ENCODE measurements at regions not wholly inside any gene's neighbourhood (a gene's known extent, or its start where the extent isn't known, plus 50 kb on each side); places are given as distances from the start of the nearest gene placed in this dataset.
"Not testable (repeated sequence)": the region's sequence is repeated elsewhere in the genome, so short reads cannot be mapped to it uniquely, and the experiment has no call there.

GRCh38 chr6:147674099-147674498, 165.6 kb downstream of the SAMD5 start:
- DNase-seq (ENCODE audit: low read depth in 2 of 2), result no peak

DNA sequence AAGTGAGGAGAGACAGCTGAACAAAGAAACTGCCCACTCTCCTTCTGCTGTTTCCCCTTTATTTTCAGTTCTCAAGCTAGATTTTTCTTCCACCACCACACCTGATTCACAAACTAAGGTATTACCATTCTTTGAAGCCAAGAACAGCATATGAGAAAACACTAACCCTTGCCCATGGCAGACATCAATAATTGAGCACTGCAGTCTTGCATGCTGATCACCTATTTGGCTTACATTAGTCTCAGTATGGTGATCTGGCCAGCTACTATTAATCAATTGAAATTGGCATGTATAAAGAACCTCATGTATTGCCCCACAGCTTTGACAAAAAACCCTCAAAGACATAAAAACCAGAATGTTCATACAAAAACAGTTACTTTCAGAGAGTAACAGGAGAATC, 166.3 kb downstream of the SAMD5 start:
- no peak for DNase-seq (ENCODE audit: low read depth in 2 of 2)

GRCh38 chr6:147675281-147675680, 166.8 kb downstream of the SAMD5 start:
- no peak for DNase-seq (ENCODE audit: low read depth in 2 of 2)

DNA sequence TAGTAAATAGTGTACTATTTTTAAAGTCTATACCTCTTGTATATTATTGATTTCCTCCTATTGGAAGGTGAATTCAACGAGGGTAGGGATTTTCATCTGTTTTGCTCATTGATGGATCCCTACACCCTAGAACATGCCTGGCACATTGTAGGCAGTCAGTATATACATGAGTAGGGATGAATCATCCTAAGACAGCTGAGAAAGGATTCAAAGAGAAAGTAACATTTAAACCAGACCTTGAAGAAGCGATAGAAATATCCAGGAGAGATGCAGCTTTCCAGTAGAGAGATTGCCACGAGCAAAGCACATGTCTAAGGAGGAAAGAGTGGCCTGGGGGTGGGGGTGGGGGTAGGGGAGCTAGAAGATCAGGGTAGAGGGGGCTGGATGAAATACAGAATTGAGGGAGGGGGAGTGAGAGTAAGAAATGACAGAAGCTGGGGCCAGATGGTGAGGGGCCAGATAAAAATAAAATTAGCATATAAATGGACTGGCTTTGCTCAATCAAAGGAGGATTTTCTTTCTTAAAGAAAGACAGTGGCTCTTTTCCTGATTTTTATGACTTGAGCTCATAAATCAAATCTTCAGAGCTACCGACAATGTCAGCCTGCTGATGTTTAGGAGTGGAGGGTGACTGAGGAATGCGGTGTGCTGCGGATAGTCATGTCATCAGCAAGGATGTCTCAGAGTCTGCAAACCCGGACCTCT, 168.2 kb downstream of the SAMD5 start:
- no peak for DNase-seq (ENCODE audit: low read depth in 2 of 2)

- DNase-seq (ENCODE audit: low read depth in 2 of 2), result no peak
Measured at GRCh38 chr6:147677647-147678046, 169.2 kb downstream of the SAMD5 start.

DNA sequence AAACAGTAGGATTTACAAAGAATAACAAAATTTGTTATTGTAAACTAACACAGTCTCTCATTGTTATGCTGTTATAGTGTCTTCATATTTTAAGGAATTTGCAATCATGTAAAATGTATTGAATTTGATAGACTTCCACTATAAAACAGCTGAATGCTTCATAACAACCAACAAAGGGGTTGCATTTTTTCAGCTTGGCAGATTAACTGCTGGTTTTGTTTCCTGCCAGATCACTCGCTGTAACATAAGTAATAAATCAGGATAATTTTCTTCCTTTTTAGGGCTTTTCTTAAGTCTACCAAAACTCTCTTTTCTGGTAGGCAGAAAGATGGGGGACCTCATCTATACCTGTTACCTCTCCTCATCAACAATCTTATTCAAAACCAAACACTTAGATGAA, 169.8 kb downstream of the SAMD5 start:
- DNase-seq (ENCODE audit: low read depth in 2 of 2), result no peak

DNA sequence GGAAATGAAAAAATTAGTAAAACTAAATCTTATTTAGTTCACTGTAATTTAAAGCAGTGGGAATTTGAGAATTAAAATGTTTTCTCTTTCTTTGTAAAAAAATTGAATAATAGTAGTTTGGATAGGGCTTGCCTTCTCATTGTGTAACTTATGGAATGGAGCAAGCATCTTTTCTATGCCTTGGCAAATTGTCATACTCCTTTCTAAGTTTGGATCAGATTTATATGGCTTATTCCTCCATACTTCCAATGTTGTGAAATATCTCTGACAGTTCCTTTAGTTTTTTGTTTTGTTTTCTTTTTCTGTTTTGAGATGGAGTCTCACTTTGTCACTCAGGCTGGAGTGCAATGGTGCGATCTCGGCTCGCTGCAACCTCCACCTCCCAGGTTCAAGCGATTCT, 176.4 kb downstream of the SAMD5 start:
- no peak for DNase-seq (ENCODE audit: low read depth in 2 of 2)

- no peak for DNase-seq (ENCODE audit: low read depth in 2 of 2)
Measured at GRCh38 chr6:147689398-147689797, 180.9 kb downstream of the SAMD5 start.

DNA sequence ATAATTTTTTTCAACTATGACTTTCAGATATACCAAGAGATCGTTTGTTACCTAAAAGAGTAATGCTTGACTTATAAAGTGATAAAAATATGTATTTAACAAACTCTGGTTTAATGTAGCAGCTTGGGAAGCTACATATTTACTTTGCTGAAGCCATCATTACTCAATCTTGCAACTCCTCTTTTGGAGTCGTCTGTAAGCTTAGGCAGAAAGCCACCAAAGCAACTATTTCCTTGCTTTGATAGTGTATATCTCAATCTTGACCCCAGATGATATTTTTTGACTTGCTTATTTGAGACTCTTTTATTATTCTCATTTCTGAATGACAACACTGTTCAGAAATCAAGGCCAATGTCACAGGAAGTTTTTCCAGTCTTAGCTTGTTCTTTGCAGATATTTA, 183.0 kb downstream of the SAMD5 start:
- no peak for DNase-seq (ENCODE audit: low read depth in 2 of 2)

- no peak for DNase-seq (ENCODE audit: low read depth in 2 of 2)
Measured at GRCh38 chr6:147693181-147693580, 184.7 kb downstream of the SAMD5 start.

- DNase-seq (ENCODE audit: low read depth in 2 of 2), result not testable (repeated sequence)
Measured at GRCh38 chr6:147694556-147694955, 186.1 kb downstream of the SAMD5 start.

DNA sequence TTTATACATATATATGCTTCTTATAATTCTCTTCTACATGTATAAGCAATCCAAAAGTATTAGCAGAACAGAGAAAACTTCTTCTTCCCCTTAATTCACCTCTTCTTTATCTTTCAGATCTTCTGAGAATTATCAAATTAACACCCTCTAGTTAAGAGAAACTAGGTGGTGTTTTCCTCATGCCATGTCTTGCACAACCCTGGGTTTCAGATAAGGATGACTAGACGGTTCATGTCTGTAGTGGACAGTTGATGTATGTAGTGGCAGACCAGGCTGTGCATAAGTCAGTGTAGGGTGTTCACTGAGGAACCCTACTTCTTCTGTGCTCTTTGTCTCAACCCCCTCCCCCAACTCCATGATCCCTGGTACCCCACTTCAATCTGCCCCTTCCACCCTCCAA, 187.3 kb downstream of the SAMD5 start:
- no peak for DNase-seq (ENCODE audit: low read depth in 2 of 2)

DNA sequence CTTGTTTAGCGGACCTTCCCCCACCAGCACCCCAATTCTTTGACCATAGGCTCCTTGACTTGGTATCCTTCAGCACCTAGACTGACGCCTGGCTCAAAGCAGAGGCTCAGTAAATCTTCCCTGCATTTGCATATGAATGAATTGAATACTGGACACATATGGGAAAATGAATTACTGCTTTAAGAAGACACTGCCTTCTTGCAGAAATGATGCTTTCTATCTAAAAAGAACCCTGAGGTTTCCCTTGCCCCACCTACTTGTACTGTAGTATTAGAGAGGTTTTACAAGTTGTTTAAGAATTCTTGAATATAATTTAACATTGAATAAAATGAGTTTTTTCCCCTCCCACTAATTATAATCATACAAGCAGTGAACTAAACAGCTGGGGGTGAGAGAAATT, 190.7 kb downstream of the SAMD5 start:
- DNase-seq (ENCODE audit: low read depth in 2 of 2), result no peak

DNA sequence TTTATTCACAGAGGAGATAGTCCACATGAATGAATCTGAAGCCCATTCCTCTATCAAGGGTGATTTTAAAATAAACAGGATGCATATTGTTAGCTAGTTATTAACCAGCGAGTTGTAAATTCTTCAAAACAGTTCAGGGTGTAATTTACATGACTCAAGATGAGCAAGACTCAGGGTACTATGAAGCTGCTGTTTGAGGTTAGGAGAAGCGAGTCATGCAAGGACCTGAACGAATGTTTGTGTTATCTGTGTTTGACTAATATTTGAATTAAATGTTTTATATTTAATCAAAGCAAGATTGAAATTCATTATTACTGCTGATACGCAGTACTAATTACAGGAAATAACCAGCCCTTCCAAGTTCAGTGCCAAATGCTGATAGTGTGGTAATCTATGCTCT, 191.1 kb downstream of the SAMD5 start:
- DNase-seq (ENCODE audit: low read depth in 2 of 2), result no peak

DNA sequence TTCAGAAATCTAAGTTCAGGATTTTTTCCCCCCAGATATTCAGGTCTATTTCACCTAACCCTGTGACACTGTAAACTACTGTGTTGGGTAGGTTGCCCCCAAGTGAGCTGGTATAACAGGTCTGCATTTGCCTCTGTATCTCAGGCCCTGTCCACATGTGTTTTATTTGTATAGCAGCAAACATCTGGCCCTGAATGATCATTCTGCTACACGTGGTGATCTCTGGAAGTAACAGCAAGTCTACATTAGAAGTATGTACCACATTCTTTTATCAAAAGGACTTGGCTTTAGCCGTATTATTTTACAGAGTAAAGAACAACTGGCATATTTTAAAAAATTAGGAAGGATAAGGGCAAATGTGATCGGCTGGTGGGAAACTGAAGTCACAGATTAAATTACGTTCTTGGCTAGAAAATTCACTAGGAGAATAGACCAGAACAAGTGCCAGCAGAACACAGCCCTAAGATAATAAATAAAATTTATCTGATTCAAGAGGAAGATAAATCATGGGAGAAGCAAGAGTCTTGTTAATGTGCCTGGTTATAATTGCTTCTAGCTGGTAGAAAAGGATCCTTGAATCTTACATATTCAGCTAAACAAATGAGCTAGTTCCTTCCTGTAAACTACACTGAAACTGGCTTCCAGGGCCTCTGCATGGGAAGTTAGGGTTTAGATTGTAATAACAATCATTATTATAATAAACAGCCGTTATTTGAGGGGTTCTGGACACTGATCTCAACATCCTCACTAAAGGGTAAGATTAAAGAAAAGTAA, 192.1 kb downstream of the SAMD5 start:
- no peak for DNase-seq (ENCODE audit: low read depth in 2 of 2)

- no peak for DNase-seq (ENCODE audit: low read depth in 2 of 2)
Measured at GRCh38 chr6:147704691-147705090, 196.2 kb downstream of the SAMD5 start.

DNA sequence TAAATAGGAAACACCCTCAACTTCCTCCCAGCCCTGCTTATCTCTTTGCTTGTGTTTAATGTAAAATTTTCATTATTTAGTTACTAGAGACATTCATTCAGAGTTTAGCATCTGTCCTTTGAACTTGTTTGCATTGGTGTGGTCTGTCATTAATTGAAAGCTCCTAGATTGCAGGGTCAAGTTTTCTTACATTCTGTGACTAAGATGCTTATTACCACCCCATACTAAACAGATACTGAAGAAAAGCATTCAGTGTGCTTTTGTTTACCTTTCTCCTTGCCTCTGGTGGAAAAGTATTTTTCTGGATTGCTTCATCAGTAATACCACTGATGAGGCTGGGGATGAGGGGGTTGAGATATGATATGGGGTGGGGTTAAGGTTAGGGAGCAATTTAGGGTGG, 199.0 kb downstream of the SAMD5 start:
- DNase-seq (ENCODE audit: low read depth in 2 of 2), result no peak

- DNase-seq (ENCODE audit: low read depth in 2 of 2), result no peak
Measured at GRCh38 chr6:147708170-147708569, 199.7 kb downstream of the SAMD5 start.

GRCh38 chr6:147709396-147710272, 201.1 kb downstream of the SAMD5 start:
- DNase-seq (ENCODE audit: low read depth in 2 of 2), result no peak

DNA sequence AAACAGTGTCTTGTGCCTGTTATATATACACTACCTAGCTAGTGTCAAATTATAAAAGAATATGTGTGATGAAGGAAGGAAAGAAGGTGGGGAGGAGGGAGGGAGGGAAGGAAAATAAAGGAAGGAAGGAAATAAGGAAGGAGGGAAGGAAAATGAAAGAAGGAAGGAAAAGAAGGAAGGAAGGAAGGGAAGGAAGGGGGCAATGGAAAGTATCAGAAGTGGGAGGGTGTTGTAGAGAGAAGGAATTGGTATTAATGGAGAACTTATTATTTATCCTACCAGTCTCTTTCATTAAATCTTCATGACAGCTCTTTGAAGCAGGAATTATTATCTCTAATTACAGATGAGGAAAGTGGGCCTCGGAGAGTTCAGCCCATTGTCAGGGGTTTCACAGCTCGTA, 202.4 kb downstream of the SAMD5 start:
- no peak for DNase-seq (ENCODE audit: low read depth in 2 of 2)

- no peak for DNase-seq (ENCODE audit: low read depth in 2 of 2)
Measured at GRCh38 chr6:147711476-147711875, 203.0 kb downstream of the SAMD5 start.

DNA sequence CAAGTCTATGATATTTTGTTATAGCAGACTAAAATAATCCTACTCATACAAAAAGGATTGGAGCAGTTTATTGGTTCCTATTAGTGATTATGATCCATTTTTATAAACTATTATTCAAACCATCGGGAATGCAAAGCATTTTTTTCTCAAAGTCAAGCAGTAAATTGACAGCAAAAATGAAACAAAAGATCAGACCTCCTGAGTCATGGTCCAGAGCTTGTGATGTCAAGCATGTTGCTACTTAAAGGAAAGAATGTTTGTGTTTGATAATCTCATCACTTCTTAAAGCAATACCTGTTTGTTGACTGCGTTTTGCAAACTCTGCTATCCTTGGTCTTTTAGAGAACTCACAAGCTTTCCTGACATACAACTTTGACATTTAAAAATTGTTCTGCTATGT, 204.4 kb downstream of the SAMD5 start:
- DNase-seq (ENCODE audit: low read depth in 2 of 2), result no peak

DNA sequence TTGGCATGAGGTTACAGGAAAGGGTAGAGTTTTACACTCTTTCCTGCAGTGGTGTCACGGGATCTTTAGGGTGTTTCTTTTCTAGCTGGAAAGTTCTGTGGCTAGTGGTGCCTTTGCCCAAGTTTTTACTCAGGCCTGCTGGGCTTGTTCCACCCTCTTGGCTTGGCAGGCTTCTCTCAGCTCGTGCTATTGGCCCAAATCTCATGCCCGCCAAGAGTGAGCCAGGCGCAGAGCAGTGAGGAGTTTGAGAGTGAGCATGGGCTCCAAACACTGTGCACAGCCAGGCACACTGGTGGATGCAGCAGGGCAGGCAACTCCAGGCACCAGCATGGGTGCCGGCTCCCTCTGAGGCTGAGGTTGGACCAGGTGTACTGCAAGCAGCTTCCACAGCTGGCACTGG, 206.5 kb downstream of the SAMD5 start:
- DNase-seq (ENCODE audit: low read depth in 2 of 2), result no peak
